ENCODE measurements at regions not wholly inside any gene's neighbourhood (a gene's known extent, or its start where the extent isn't known, plus 50 kb on each side); places are given as distances from the start of the nearest gene placed in this dataset.

DNA sequence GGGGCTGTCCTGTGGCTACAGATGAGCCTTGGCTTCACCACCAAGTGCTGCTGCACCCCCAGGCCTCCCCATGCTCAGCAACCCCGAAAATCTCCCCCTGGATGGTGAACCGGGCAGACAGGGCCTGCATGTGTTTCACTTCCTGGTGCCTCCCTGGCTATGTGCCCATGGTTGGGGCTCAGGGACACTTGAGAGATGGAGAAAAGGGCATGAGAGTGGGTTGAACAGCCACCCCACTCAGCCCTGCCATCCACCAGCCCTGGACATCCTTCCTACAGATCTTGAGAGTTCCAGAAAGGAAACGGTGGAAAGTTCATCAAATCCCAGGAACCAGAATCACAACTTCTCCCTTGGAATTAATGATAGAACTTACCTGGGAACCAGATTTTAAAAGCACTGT is 74.7 kb upstream of the TEX51 start:
- Histone ChIP-seq H3K9ac (ENCODE audit: low read length) (no peak overlapping the region), H3K4me1 (ENCODE audit: control insufficient read depth, insufficient read depth, low read length) (no peaks in the 10 kb centered on the region), H3K36me3 (ENCODE audit: control insufficient read depth, insufficient read depth, low read length) (no peaks in the 10 kb centered on the region), H3K27me3 (ENCODE audit: control insufficient read depth, insufficient read depth, low read length) (no peaks in the 10 kb centered on the region), H3K27ac (ENCODE audit: low read depth, low read length) (no peak overlapping the region), H3K4me3 (ENCODE audit: low read length) (no peak overlapping the region)

GRCh38 chr2:126824663-126825062 is 74.0 kb upstream of the TEX51 start:
- H3K36me3 ChIP-seq (ENCODE audit: control insufficient read depth, insufficient read depth, low read length), result no peaks in the 10 kb centered on the region
- H3K27ac ChIP-seq (ENCODE audit: low read depth, low read length), result no peak overlapping the region
- no peaks in the 10 kb centered on the region for H3K4me1 ChIP-seq (ENCODE audit: control insufficient read depth, insufficient read depth, low read length)
- H3K4me3 ChIP-seq (ENCODE audit: low read length), result no peak overlapping the region
- no peaks in the 10 kb centered on the region for H3K27me3 ChIP-seq (ENCODE audit: control insufficient read depth, insufficient read depth, low read length)
- no peak overlapping the region for H3K9ac ChIP-seq (ENCODE audit: low read length)

GRCh38 chr2:126825316-126825715 is 73.4 kb upstream of the TEX51 start:
- no peak overlapping the region for H3K4me3 ChIP-seq (ENCODE audit: low read length)
- no peak overlapping the region for H3K9ac ChIP-seq (ENCODE audit: low read length)
- H3K27ac ChIP-seq (ENCODE audit: low read depth, low read length), result no peak overlapping the region
- H3K4me1 ChIP-seq (ENCODE audit: control insufficient read depth, insufficient read depth, low read length), result no peaks in the 10 kb centered on the region
- H3K27me3 ChIP-seq (ENCODE audit: control insufficient read depth, insufficient read depth, low read length), result no peaks in the 10 kb centered on the region
- no peaks in the 10 kb centered on the region for H3K36me3 ChIP-seq (ENCODE audit: control insufficient read depth, insufficient read depth, low read length)

- Histone ChIP-seq H3K9ac (ENCODE audit: low read length) (no peak overlapping the region), H3K36me3 (ENCODE audit: control insufficient read depth, insufficient read depth, low read length) (no peaks in the 10 kb centered on the region), H3K4me1 (ENCODE audit: control insufficient read depth, insufficient read depth, low read length) (no peaks in the 10 kb centered on the region), H3K27me3 (ENCODE audit: control insufficient read depth, insufficient read depth, low read length) (no peaks in the 10 kb centered on the region), H3K4me3 (ENCODE audit: low read length) (no peak overlapping the region), H3K27ac (ENCODE audit: low read depth, low read length) (no peak overlapping the region)
Observed at GRCh38 chr2:126826491-126826890, 72.2 kb upstream of the TEX51 start.

- Histone ChIP-seq H3K27ac (ENCODE audit: low read depth, low read length) (no peak overlapping the region), H3K36me3 (ENCODE audit: control insufficient read depth, insufficient read depth, low read length) (no peaks in the 10 kb centered on the region), H3K9ac (ENCODE audit: low read length) (no peak overlapping the region), H3K4me1 (ENCODE audit: control insufficient read depth, insufficient read depth, low read length) (no peaks in the 10 kb centered on the region), H3K27me3 (ENCODE audit: control insufficient read depth, insufficient read depth, low read length) (no peaks in the 10 kb centered on the region), H3K4me3 (ENCODE audit: low read length) (no peak overlapping the region)
Observed at GRCh38 chr2:126827371-126827770, 71.3 kb upstream of the TEX51 start.

GRCh38 chr2:126828051-126828450 is 70.6 kb upstream of the TEX51 start:
- no peak overlapping the region for H3K27ac ChIP-seq (ENCODE audit: low read depth, low read length)
- H3K36me3 ChIP-seq (ENCODE audit: control insufficient read depth, insufficient read depth, low read length), result no peaks in the 10 kb centered on the region
- H3K4me1 ChIP-seq (ENCODE audit: control insufficient read depth, insufficient read depth, low read length), result no peaks in the 10 kb centered on the region
- H3K9ac ChIP-seq (ENCODE audit: low read length), result no peak overlapping the region
- no peak overlapping the region for H3K4me3 ChIP-seq (ENCODE audit: low read length)
- H3K27me3 ChIP-seq (ENCODE audit: control insufficient read depth, insufficient read depth, low read length), result no peaks in the 10 kb centered on the region

DNA sequence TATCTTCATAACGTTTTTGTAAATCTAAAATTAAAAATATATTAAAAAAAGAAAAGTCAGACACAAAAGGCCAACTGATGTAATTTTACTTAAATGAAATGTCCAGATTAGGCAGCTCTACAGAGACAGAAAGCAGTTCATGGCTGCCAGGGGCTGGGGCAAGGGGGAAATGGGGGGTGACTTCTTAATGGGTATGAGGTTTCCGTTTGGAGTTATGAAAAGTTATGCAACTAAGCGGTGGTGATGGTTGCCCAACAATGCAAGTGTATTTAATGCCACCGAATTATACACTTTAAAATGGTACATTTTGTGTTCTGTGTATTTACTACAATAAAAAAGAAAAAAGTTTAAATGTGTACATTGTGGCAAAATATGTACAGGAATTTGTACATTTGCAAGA is 70.2 kb upstream of the TEX51 start:
- H3K4me1 ChIP-seq (ENCODE audit: control insufficient read depth, insufficient read depth, low read length), result no peaks in the 10 kb centered on the region
- H3K27ac ChIP-seq (ENCODE audit: low read depth, low read length), result no peak overlapping the region
- no peaks in the 10 kb centered on the region for H3K36me3 ChIP-seq (ENCODE audit: control insufficient read depth, insufficient read depth, low read length)
- H3K9ac ChIP-seq (ENCODE audit: low read length), result no peak overlapping the region
- H3K4me3 ChIP-seq (ENCODE audit: low read length), result no peak overlapping the region
- no peaks in the 10 kb centered on the region for H3K27me3 ChIP-seq (ENCODE audit: control insufficient read depth, insufficient read depth, low read length)

- Histone ChIP-seq H3K4me1 (ENCODE audit: control insufficient read depth, insufficient read depth, low read length) (no peaks in the 10 kb centered on the region), H3K27ac (ENCODE audit: low read depth, low read length) (no peak overlapping the region), H3K36me3 (ENCODE audit: control insufficient read depth, insufficient read depth, low read length) (no peaks in the 10 kb centered on the region), H3K27me3 (ENCODE audit: control insufficient read depth, insufficient read depth, low read length) (no peaks in the 10 kb centered on the region), H3K9ac (ENCODE audit: low read length) (no peak overlapping the region), H3K4me3 (ENCODE audit: low read length) (no peak overlapping the region)
Observed at GRCh38 chr2:126831234-126832005, 67.3 kb upstream of the TEX51 start.

DNA sequence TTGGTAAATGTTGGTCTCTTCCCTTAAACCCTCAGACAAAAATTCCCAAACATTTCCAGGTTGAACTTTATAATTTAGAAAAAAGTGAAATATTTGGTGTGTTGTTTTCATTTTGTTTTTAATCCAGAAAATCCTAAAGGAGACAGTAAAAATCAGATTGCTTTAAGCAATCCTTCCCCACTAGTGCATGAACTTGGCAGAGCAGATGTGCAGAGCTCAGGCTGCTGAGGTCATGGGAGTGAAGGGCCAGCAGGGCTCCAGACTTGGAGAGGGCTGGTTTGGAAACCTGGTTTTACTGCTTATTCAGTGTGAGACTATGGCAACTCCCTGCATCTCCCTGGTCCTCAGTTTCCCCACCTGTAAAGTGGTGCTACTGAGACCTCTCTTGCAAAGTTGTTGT is 66.7 kb upstream of the TEX51 start:
- H3K27me3 ChIP-seq (ENCODE audit: control insufficient read depth, insufficient read depth, low read length), result no peaks in the 10 kb centered on the region
- H3K4me1 ChIP-seq (ENCODE audit: control insufficient read depth, insufficient read depth, low read length), result no peaks in the 10 kb centered on the region
- H3K36me3 ChIP-seq (ENCODE audit: control insufficient read depth, insufficient read depth, low read length), result no peaks in the 10 kb centered on the region
- H3K9ac ChIP-seq (ENCODE audit: low read length), result no peak overlapping the region
- no peak overlapping the region for H3K27ac ChIP-seq (ENCODE audit: low read depth, low read length)
- H3K4me3 ChIP-seq (ENCODE audit: low read length), result no peak overlapping the region

DNA sequence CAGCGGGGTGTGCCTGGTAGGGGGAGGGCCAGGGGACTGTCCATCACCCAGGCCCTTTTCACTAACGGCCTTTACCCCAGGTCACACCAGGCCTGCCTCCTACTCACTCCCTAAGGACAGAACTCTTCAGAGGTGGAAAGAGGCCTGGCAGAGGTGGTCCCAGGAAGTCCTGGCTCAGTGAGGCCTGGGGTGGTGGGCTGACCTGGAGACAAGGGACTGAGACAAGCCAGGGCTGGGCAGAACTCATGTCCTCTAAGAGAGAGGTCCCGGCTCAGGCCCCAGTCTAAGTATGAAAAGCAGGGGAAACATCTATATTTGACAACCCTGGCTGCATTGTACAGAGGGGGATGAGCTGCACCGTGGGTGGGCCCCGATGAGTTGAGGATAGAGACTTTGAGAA is 65.9 kb upstream of the TEX51 start:
- Histone ChIP-seq H3K36me3 (ENCODE audit: control insufficient read depth, insufficient read depth, low read length) (no peaks in the 10 kb centered on the region), H3K27ac (ENCODE audit: low read depth, low read length) (no peak overlapping the region), H3K4me3 (ENCODE audit: low read length) (no peak overlapping the region), H3K27me3 (ENCODE audit: control insufficient read depth, insufficient read depth, low read length) (no peaks in the 10 kb centered on the region), H3K9ac (ENCODE audit: low read length) (no peak overlapping the region), H3K4me1 (ENCODE audit: control insufficient read depth, insufficient read depth, low read length) (no peaks in the 10 kb centered on the region)

GRCh38 chr2:126834006-126834659 is 64.6 kb upstream of the TEX51 start:
- no peak overlapping the region for H3K9ac ChIP-seq (ENCODE audit: low read length)
- no peak overlapping the region for H3K4me3 ChIP-seq (ENCODE audit: low read length)
- no peaks in the 10 kb centered on the region for H3K36me3 ChIP-seq (ENCODE audit: control insufficient read depth, insufficient read depth, low read length)
- no peaks in the 10 kb centered on the region for H3K27me3 ChIP-seq (ENCODE audit: control insufficient read depth, insufficient read depth, low read length)
- H3K4me1 ChIP-seq (ENCODE audit: control insufficient read depth, insufficient read depth, low read length), result no peaks in the 10 kb centered on the region
- H3K27ac ChIP-seq (ENCODE audit: low read depth, low read length), result no peak overlapping the region

DNA sequence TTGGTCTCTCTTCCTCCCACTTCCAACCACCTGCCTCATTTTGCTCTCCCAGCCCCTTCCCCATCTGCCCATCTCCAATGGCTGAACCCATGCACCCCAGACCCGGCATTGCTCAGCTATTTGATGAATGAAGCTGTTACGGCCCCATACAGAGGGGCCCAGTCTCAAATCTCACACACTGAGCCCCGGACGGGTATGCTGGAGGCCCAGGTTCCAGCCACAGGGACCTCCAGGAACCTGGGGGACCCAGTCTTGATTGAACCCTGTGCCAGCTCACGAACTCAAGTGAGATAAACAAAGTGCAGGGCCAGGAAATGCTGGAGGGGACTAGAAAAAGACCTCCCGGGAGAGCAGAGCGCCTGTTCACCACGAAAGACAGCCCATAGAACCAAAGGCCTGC is 63.4 kb upstream of the TEX51 start:
- no peak overlapping the region for H3K9ac ChIP-seq (ENCODE audit: low read length)
- H3K4me1 ChIP-seq (ENCODE audit: control insufficient read depth, insufficient read depth, low read length), result no peaks in the 10 kb centered on the region
- H3K27ac ChIP-seq (ENCODE audit: low read depth, low read length), result no peak overlapping the region
- H3K27me3 ChIP-seq (ENCODE audit: control insufficient read depth, insufficient read depth, low read length), result no peaks in the 10 kb centered on the region
- H3K4me3 ChIP-seq (ENCODE audit: low read length), result no peak overlapping the region
- no peaks in the 10 kb centered on the region for H3K36me3 ChIP-seq (ENCODE audit: control insufficient read depth, insufficient read depth, low read length)

DNA sequence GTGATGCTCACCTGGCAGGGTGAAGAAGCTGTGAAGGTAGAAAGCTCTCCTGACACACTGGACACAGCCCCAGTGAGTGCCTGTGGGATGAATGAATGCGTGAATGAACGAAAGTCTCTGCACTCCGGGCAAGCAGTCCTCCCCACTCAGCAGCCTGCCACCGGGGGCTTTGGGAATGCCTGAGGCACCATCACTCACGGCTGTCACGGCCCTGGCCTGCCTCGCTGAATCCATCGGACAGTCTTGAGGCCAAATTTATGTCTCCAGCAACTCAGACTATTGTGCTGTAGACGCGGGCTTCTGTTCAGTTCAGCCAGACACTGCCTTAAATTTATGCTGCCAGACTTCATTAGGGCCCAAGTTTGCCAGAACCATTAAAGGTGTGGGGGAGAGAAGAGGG is 62.9 kb upstream of the TEX51 start:
- no peaks in the 10 kb centered on the region for H3K4me1 ChIP-seq (ENCODE audit: control insufficient read depth, insufficient read depth, low read length)
- no peak overlapping the region for H3K9ac ChIP-seq (ENCODE audit: low read length)
- H3K27me3 ChIP-seq (ENCODE audit: control insufficient read depth, insufficient read depth, low read length), result no peaks in the 10 kb centered on the region
- no peak overlapping the region for H3K4me3 ChIP-seq (ENCODE audit: low read length)
- H3K36me3 ChIP-seq (ENCODE audit: control insufficient read depth, insufficient read depth, low read length), result no peaks in the 10 kb centered on the region
- H3K27ac ChIP-seq (ENCODE audit: low read depth, low read length), result no peak overlapping the region

Data from rectal smooth muscle tissue (tissue), 1 donor.